ENCODE measurements at regions not wholly inside any gene's neighbourhood (a gene's known extent, or its start where the extent isn't known, plus 50 kb on each side); places are given as distances from the start of the nearest gene placed in this dataset.

DNA sequence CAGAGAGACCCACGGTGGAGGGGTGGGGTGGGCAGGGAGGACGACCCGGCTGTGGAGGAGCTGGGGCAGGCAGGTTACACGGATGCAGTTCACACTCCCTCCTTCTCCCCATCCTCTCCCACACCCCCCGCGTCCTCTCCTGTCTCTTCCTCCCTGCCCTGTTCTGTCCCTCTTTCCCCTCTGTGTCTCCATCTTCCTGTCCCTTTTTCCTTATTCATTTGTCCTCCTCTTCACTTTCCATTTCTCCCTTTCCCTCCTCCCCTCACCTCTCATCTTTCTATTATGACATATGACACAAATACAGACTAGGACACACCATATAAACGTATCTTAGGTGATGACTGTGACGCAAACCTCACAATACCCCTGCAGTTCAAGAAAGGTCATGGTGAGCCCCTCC is 96.6 kb downstream of the SCGB2B2 start:
- TF ChIP-seq, protein P1, sequence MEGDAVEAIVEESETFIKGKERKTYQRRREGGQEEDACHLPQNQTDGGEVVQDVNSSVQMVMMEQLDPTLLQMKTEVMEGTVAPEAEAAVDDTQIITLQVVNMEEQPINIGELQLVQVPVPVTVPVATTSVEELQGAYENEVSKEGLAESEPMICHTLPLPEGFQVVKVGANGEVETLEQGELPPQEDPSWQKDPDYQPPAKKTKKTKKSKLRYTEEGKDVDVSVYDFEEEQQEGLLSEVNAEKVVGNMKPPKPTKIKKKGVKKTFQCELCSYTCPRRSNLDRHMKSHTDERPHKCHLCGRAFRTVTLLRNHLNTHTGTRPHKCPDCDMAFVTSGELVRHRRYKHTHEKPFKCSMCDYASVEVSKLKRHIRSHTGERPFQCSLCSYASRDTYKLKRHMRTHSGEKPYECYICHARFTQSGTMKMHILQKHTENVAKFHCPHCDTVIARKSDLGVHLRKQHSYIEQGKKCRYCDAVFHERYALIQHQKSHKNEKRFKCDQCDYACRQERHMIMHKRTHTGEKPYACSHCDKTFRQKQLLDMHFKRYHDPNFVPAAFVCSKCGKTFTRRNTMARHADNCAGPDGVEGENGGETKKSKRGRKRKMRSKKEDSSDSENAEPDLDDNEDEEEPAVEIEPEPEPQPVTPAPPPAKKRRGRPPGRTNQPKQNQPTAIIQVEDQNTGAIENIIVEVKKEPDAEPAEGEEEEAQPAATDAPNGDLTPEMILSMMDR (conservative IDR thresholded peaks at IDR 0.05; ENCODE audit: low read depth, low read length), result no peak
- no peak for DNase-seq (ENCODE audit: low read depth)
- H3K4me3 ChIP-seq (ENCODE audit: low read depth, low read length), result no peak overlapping the region

DNA sequence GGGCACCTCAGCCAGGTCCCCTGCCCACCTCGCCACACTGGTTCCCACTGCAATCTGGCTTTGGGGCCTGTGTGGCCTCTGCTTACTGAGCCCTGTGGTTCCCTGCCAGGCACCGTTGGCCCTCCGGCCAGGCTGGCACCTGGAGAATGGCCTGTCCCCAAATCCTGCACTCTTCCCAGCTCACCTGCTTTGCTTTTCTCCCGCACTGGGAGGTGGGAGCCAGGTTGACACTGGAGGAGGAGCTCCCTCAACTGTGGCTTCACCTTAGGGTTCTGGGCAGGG is 97.0 kb downstream of the SCGB2B2 start:
- no peak overlapping the region for H3K4me3 ChIP-seq (ENCODE audit: low read depth, low read length)
- TF ChIP-seq, protein P1 (conservative IDR thresholded peaks at IDR 0.05; ENCODE audit: low read depth, low read length), result no peak
- DNase-seq (ENCODE audit: low read depth), result no peak

DNA sequence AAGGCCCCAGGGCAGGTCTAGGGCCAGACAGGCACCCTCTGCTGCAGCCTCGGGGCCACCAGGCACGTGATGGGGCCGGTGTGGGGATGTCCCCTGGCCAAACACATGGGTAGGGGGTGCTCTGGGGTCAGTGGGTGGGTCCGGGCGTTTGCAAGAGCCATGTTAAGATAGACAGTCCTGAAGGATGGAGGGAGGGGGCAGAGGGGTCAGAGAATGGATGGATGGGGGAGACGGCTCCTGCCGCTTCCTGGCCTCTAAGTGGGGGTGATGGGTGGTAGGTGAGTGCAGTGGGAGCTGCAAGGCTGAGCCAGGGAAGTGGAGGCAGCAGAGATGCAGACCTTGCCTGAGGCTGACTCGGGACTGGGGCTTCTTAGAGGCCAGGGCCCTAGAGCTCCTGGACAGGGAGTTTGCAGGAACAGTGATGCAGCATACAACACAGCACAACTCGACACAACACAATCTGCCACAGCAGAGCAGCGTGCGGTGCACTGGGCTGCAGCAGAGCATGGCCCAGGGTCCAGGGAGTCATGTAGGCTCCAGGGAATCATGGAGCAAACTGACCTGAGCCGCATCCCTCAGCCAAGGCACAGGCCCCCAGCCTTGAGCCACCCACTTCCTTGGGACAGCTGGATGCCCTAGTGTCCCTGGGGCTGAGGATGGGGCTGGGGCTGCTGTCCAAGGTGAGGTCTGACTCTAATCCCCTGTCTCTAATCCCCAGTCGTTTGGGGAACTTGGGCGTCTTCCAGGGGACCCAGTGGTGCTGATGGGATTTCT is 97.5 kb downstream of the SCGB2B2 start:
- DNase-seq (ENCODE audit: low read depth), result no peak
- H3K4me3 ChIP-seq (ENCODE audit: low read depth, low read length), result no peak overlapping the region
- TF ChIP-seq, protein P1 (conservative IDR thresholded peaks at IDR 0.05; ENCODE audit: low read depth, low read length), result no peak

DNA sequence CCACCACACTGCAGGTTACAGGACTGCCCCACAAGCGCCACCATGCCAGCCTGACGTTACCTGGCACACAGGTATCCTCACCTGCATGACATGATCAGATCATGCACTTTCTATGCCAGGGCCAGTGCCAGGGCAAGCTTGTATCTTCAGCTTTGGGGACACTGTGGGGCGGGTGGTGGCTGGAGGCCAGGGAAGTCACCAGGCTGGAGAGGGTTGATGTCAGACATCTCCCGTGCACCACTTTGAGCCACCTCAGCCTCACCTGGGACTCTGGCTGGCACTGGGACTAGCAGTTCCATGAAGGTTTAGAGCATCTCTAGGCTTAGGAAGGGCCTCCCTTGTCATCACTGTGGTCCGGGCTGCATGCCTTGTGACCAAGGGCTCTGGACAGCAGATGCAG is 97.2 kb downstream of the WTIP start:
- DNase-seq (ENCODE audit: low read depth), result no peak
- no peak overlapping the region for H3K4me3 ChIP-seq (ENCODE audit: low read depth, low read length)
- TF ChIP-seq, protein P1 (conservative IDR thresholded peaks at IDR 0.05; ENCODE audit: low read depth, low read length), result no peak

DNA sequence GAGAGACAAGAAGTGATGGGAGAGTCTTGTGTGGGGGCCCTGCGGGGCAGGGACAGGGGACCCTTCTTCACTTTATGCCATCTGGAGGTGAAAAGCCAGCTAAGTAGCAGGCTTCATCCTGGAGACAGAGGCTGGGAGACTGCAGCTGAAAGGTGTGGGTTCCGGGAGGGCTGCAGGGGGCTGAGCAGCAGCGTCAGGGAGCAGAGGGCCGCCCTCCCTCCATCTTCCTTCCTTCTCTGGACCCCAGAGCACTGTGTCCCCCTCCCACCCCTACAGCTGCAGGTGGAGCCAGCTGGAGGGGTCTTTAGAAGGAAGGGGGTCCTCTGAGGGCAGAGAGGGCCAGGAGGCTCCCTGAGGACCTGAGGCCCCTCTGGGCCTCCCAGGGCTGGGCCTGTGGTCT is 96.6 kb downstream of the WTIP start:
- no peak for DNase-seq (ENCODE audit: low read depth)
- TF ChIP-seq, protein P1 (conservative IDR thresholded peaks at IDR 0.05; ENCODE audit: low read depth, low read length), result no peak
- no peak overlapping the region for H3K4me3 ChIP-seq (ENCODE audit: low read depth, low read length)

DNA sequence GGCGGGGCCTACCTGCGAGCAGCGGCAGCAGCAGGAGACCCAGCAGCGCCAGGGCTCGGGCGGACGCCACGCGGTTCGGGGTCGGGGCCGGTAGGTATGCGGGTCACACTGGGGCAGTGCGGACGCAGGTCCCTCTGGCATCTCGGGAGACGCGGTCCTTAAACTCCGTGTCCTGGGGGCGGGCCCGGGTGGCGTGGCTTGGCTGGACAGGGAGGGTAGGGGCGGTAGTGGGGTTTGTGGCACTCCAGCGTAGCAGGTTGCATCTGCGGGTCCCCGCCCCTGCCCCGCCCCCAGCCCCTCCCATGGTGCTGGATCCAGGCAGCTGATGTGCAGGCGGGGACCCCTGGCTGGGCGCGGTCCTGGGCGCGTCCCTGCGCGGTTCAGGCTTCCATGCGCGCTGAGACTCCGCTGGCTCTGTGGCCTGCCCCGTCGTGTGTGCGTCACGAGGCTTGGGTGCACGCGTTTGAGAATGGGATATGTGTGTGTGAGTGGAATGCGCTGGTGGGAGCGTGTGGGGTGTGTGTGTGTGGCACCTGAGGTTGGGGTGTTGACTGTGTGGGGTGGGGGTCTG is 96.1 kb downstream of the WTIP start:
- TF ChIP-seq, protein P1 (conservative IDR thresholded peaks at IDR 0.05; ENCODE audit: low read depth, low read length), result no peak
- no peak for DNase-seq (ENCODE audit: low read depth)
- H3K4me3 ChIP-seq (ENCODE audit: low read depth, low read length), result no peak overlapping the region

DNA sequence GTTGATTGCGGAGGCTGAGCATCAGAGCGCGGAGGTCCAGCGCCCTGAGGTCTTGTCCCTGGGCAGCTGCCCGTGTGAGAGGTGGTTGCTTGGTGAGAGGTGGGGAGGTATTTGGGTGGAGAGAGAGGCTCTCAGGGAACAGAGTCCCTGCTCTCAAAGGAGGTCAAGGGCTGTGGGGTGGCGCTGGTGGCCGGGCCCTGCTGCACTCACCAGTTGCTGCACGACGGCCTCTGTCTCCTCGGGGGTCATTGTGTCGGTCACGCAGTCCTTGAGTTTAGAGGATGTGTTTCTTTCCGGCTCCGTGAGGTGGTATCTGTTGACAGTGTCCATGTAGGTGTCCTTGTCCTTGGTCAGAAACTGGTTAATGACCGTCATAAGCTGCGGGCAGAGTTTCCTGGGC is 95.5 kb downstream of the WTIP start:
- DNase-seq (ENCODE audit: low read depth), result no peak
- TF ChIP-seq, protein P1 (conservative IDR thresholded peaks at IDR 0.05; ENCODE audit: low read depth, low read length), result no peak
- H3K4me3 ChIP-seq (ENCODE audit: low read depth, low read length), result no peak overlapping the region

Measured in choroid plexus epithelial cell (primary cell).